ENCODE measurements at regions not wholly inside any gene's neighbourhood (a gene's known extent, or its start where the extent isn't known, plus 50 kb on each side); places are given as distances from the start of the nearest gene placed in this dataset.

DNA sequence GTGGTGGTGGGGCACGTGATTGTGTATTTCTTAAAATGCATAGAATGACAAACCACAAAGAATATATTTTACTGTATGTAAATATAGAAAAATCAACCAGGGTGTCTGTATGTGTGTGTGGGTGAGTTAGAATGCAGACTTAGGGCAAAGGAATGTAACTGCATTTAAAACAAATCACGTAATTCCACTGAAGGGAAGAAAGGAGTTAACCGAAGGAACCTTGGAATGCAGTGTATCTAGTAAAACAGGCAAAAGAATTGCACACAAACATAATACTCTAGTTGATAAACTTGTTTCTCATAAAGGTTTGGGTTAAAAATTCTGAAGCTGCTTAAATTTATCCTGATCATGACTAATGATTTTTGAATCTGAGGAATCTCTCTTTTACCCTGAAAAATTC, 134.9 kb downstream of the ADRA2A start:
- TF ChIP-seq, protein P1, sequence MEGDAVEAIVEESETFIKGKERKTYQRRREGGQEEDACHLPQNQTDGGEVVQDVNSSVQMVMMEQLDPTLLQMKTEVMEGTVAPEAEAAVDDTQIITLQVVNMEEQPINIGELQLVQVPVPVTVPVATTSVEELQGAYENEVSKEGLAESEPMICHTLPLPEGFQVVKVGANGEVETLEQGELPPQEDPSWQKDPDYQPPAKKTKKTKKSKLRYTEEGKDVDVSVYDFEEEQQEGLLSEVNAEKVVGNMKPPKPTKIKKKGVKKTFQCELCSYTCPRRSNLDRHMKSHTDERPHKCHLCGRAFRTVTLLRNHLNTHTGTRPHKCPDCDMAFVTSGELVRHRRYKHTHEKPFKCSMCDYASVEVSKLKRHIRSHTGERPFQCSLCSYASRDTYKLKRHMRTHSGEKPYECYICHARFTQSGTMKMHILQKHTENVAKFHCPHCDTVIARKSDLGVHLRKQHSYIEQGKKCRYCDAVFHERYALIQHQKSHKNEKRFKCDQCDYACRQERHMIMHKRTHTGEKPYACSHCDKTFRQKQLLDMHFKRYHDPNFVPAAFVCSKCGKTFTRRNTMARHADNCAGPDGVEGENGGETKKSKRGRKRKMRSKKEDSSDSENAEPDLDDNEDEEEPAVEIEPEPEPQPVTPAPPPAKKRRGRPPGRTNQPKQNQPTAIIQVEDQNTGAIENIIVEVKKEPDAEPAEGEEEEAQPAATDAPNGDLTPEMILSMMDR (conservative IDR thresholded peaks at IDR 0.05): no peak
- no peak overlapping the region for H4K5ac ChIP-seq (ENCODE audit: insufficient read length, low read depth, low read length)
- H3K23ac ChIP-seq (ENCODE audit: insufficient read length, low read depth, low read length): no peak overlapping the region
- no peak overlapping the region for H4K8ac ChIP-seq (replicated peaks; ENCODE audit: insufficient read length, low read depth, low read length)
- WGBS (ENCODE audit: extremely low coverage, insufficient read length, low lambda C conversion rate): no CpG with 5 or more reads among the region's 3 CpGs
- H3K9me3 ChIP-seq (ENCODE audit: control insufficient read depth, low read depth, low read length): no peaks in the 10 kb centered on the region
- H2BK12ac ChIP-seq (ENCODE audit: insufficient read length, low read depth, low read length): no peak overlapping the region
- no peak overlapping the region for H3K18ac ChIP-seq (ENCODE audit: insufficient read length, low read depth, low read length)
- H3K27ac ChIP-seq (ENCODE audit: insufficient read length, low read depth, low read length): no peak overlapping the region
- no peak overlapping the region for H2BK20ac ChIP-seq (ENCODE audit: low read depth, low read length, poor library complexity, severe bottlenecking)
- H3K56ac ChIP-seq (ENCODE audit: insufficient read length, low read depth, low read length): no peak overlapping the region
- no peak overlapping the region for H3T11ph ChIP-seq (ENCODE audit: low read length)
- no peak overlapping the region for H3K14ac ChIP-seq (ENCODE audit: insufficient read depth, low read length)
- H2AK5ac ChIP-seq (ENCODE audit: insufficient read length, low read length): no peak overlapping the region
- Mint-ChIP-seq H3K27me3 (ENCODE audit: low read depth) (peaks cover 3% of the 10 kb centered on the region; the same call in 1 of the 2 replicates), H3K4me3 (no peak overlapping the region), H3K36me3 (ENCODE audit: insufficient read depth in 1 of 3, low read depth in 3 of 3) (no peaks in the 10 kb centered on the region; a peak in 1 of 7 replicates), H3K4me1 (no peaks in the 10 kb centered on the region), H3K9me3 (peaks cover 0 to 6% of the 10 kb centered on the region in 2 experiments; a peak in 3 of 5 replicates), H3K27ac (no peak overlapping the region)
- H2BK120ac ChIP-seq (ENCODE audit: low read depth, low read length, poor library complexity, severe bottlenecking): no peak overlapping the region
- no peaks in the 10 kb centered on the region for H4K20me1 ChIP-seq (ENCODE audit: control insufficient read depth, insufficient read depth, insufficient read length)
- no peak for DNase-seq
- no peak overlapping the region for H3K4ac ChIP-seq (ENCODE audit: low read depth, low read length)
- H2AFZ ChIP-seq (ENCODE audit: low read length): no peak overlapping the region
- no peaks in the 10 kb centered on the region for H3K27me3 ChIP-seq (ENCODE audit: insufficient read depth, low read length)
- no peaks in the 10 kb centered on the region for H3K23me2 ChIP-seq (ENCODE audit: insufficient read length, low read depth, low read length, poor library complexity, severe bottlenecking)
- H3K9ac ChIP-seq (ENCODE audit: extremely low read depth, insufficient read length, low read length): no peak overlapping the region
- H3K79me1 ChIP-seq (ENCODE audit: insufficient read depth, low read depth, low read length, poor library complexity, severe bottlenecking): no peaks in the 10 kb centered on the region
- no peaks in the 10 kb centered on the region for H3K4me1 ChIP-seq (ENCODE audit: insufficient read depth, low read length)
- H3K79me2 ChIP-seq (ENCODE audit: insufficient read depth, low read length): no peaks in the 10 kb centered on the region
- H4K91ac ChIP-seq (ENCODE audit: insufficient read length, low read depth, low read length): no peak overlapping the region
- H3K4me2 ChIP-seq (ENCODE audit: insufficient read depth, insufficient read length, low read length): no peak overlapping the region
- no peak overlapping the region for H2BK5ac ChIP-seq (ENCODE audit: insufficient read length, low read length)
- no peak overlapping the region for H2BK15ac ChIP-seq (ENCODE audit: low read depth, low read length)
